SK-N-DZ (cell line): ENCODE measurements at regions not wholly inside any gene's neighbourhood (a gene's known extent, or its start where the extent isn't known, plus 50 kb on each side); places are given as distances from the start of the nearest gene placed in this dataset.
"Not testable (repeated sequence)": the region's sequence is repeated elsewhere in the genome, so short reads cannot be mapped to it uniquely, and the experiment has no call there.

ENCODE experiments used
- DNase-seq: peaks from one replicate; pipeline ENCODE4 v3.0.0-alpha.2; 2015; ENCODE audit warnings: low spot score

DNA sequence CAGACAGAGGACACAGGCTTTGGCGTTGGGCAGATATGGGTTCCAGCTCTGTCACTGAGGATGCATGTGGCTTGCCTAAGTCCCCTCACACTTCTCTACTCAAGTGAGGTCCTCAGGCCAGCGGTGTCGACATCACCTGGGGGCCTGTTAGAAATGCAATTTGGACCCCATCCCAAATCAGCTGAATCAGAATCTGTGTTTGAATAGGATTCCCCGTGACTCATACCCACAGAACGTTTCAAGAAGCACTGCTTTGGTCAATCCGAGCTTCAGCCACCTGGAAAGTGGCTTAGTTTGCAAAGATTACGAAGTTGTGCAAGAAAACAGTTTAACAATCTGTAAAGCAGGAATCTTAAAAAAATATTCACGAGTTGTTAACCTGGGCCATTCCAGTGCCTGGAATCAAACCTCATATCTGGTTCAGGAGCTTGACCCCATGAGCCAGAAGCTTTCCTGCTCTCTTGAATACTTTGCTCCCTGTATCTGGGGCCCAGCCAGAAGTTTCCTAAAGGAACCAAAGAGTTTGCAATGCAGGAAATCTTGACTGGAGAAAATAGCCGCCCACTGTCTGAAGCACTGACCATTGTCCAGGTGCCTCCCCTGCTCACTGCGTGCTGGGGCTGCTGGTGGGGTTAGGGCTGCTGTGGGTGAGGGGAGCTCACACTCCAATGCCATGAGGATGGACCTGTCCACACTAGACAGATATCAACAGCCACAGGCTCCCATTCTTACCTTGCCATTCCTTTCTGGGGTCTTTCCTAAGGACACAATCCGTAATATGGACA, 208.5 kb upstream of the LINGO1 start:
- no peak for DNase-seq

GRCh38 chr15:77839970-77840905, 207.5 kb upstream of the LINGO1 start:
- no peak for DNase-seq

GRCh38 chr15:77839456-77839855, 206.7 kb upstream of the LINGO1 start:
- no peak for DNase-seq

GRCh38 chr15:77838595-77838994, 205.9 kb upstream of the LINGO1 start:
- DNase-seq: no peak

- DNase-seq: no peak
Measured at GRCh38 chr15:77838061-77838460, 205.3 kb upstream of the LINGO1 start.

- no peak for DNase-seq
Measured at GRCh38 chr15:77837649-77838025, 204.9 kb upstream of the LINGO1 start.

- no peak for DNase-seq
Measured at GRCh38 chr15:77836906-77837648, 204.4 kb upstream of the LINGO1 start.

DNA sequence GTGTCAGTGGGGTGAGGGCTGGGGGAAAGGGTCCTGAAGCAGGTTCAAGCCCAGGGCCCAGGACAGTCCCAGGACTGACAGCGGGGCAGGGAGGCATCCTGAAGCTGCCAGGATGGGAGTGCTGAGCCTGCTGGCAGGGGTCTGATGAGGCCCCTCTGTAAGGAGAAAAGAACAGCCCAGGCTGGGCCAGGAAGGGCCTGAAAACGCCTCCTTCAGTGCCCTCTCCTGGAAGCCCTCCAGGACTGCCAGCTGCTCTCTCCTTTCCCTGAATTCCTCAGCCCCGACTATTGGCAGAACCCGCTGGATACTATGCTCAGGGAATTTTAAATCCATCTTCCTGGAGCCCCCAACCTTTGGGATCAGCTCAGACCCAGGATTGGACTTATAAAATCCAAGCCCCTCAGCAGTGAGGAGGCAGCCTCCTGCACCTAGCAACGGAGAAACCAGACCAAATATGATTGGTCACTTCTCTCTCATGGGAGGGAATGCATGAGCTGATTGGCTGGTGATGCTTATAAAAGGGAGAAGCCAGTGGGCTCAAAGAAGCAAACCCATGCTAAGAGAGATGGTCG, 203.5 kb upstream of the LINGO1 start:
- DNase-seq: peak; percentile 58

- no peak for DNase-seq
Measured at GRCh38 chr15:77834276-77834990, 201.7 kb upstream of the LINGO1 start.

- no peak for DNase-seq
Measured at GRCh38 chr15:77832874-77833273, 200.2 kb upstream of the LINGO1 start.

GRCh38 chr15:77831986-77832385, 199.3 kb upstream of the LINGO1 start:
- no peak for DNase-seq

GRCh38 chr15:77830051-77830468, 197.3 kb upstream of the LINGO1 start:
- no peak for DNase-seq

- not testable (repeated sequence) for DNase-seq
Measured at GRCh38 chr15:77829331-77829730, 196.6 kb upstream of the LINGO1 start.

DNA sequence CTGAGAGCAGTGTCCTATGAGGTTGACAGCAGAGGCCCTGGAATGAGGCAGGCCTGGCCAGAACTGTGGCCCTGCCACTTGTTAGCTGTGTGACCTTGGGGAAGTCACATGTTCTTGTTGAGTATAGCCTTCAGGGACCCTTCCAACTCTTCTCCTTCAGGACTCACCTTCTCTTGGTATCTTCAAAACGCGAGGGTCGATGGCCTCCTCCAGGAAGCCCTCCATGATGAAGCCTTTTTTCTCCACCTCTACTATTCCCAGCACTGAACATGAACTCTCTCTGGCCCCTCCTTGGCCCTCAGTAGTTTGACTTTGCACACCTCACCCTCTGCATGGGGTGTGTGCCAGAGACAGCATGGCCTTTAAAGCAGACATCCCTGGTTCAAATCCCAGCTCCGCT, 195.1 kb upstream of the LINGO1 start:
- DNase-seq: no peak

DNA sequence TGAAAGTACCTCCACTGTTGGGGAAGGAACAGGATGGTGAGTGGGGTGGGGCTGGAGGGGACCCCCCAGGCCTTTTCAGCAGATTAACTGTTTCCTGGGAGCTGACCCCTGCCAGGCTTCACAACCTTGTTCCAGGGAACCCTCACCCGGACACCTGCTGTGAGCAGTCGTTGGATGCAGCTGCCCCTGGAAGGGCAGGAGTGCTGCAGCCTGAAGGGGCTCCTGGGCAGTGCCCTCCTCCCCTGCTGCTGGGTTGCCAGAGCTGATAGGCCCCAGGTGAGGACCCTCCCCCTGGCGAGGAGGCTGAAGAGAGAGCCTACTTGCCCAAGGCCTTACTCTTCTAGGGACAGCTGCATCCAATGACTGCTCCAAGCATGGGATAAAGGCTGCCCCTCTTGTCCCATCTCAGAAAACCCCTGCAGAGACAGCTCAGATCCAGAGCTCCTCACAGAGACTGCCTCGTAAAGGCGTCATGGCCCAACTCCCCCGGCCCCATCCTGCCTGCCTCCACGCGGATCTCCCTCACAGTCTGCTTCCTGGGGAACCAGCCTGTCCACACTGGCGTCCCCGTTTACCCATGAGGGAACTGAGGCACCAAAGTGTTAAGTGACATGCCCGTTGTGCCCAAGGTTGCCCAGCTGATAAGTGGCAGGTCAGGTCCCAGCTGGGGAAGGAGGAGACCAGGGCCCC, 193.4 kb upstream of the LINGO1 start:
- DNase-seq: no peak

DNA sequence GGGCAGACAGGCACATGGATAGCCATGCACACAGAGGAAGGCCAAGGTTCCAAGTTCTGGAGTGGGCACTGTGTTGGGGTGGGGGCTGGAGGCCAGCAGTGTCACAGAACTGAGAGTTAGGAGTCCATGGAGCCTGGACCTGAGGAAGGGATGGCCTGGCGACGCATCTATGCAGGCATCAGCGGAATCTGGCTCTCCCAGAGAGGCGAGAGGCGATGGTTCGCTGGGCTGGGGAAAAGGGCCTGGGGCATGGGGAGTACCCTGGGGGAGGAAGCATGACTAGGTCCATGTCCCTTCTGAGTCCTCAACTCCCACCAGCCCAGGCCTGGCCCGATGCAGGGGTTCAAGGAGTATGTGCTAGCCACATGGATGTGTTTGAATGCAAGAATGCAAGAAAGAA, 192.8 kb upstream of the LINGO1 start:
- no peak for DNase-seq

- DNase-seq: no peak
Measured at GRCh38 chr15:77825252-77825542, 192.5 kb upstream of the LINGO1 start.

GRCh38 chr15:77824361-77825251, 191.9 kb upstream of the LINGO1 start:
- DNase-seq: no peak

- no peak for DNase-seq
Measured at GRCh38 chr15:77823736-77824135, 191.0 kb upstream of the LINGO1 start.
